Suprapubic skin (tissue), 3 donors: ENCODE measurements at regions not wholly inside any gene's neighbourhood (a gene's known extent, or its start where the extent isn't known, plus 50 kb on each side); places are given as distances from the start of the nearest gene placed in this dataset.

Experiments
- CTCF ChIP-seq, 2 donors: fragments of 200-600 bp in 1 of 2; fragments of 450-650 bp in 1 of 2; sonication (generic) in 1 of 2; IDR thresholded peaks; one replicate each; pipeline ENCODE4 v1.5.1; 2016 to 2019; ENCODE audit warnings: antibody characterized with exemption in 2 of 2, mild to moderate bottlenecking in 1 of 2, moderate library complexity in 1 of 2
- EP300 ChIP-seq: sonication (generic); formaldehyde crosslinking; IDR thresholded peaks from one replicate; pipeline ENCODE4 v1.6.1; 2017; ENCODE audit warnings: antibody characterized with exemption

GRCh38 chr11:109306322-109306721, 115.7 kb upstream of the C11orf87 start:
- no peak for TF ChIP-seq CTCF (IDR thresholded peaks at IDR 0.05)
- TF ChIP-seq EP300: no peak
